AG09309 (cell line): ENCODE measurements at regions not wholly inside any gene's neighbourhood (a gene's known extent, or its start where the extent isn't known, plus 50 kb on each side); places are given as distances from the start of the nearest gene placed in this dataset.

Experiments
- DNase-seq: peaks from one replicate; pipeline ENCODE4 v3.0.0-alpha.2; 2010; ENCODE audit warnings: low read depth
- H3K4me3 ChIP-seq: 2 replicates; pipeline ENCODE4 v1.5.1; 2011; ENCODE audit warnings: mild to moderate bottlenecking, low read depth, low read length, moderate library complexity; ENCODE audit not compliant: control insufficient read depth
- CTCF ChIP-seq: IDR thresholded peaks from 2 replicates; pipeline ENCODE4 v1.5.1; 2011; ENCODE audit warnings: mild to moderate bottlenecking, low read depth, low read length, inconsistent platforms; ENCODE audit not compliant: insufficient read depth, control insufficient read depth; ENCODE audit errors: missing control alignments

- TF ChIP-seq CTCF, result no peak
- no peak overlapping the region for H3K4me3 ChIP-seq
- no peak for DNase-seq
Measured at GRCh38 chr18:67192535-67192934, 324.0 kb downstream of the DSEL start.

GRCh38 chr18:67183398-67183797 is 333.1 kb downstream of the DSEL start:
- H3K4me3 ChIP-seq, result no peak overlapping the region
- no peak for TF ChIP-seq CTCF
- DNase-seq, result no peak

GRCh38 chr18:67179726-67180125 is 336.8 kb downstream of the DSEL start:
- no peak for TF ChIP-seq CTCF
- H3K4me3 ChIP-seq, result no peak overlapping the region
- DNase-seq, result no peak

GRCh38 chr18:67159662-67160061 is 356.9 kb downstream of the DSEL start:
- DNase-seq, result no peak
- no peak for TF ChIP-seq CTCF
- no peak overlapping the region for H3K4me3 ChIP-seq

- TF ChIP-seq CTCF, result no peak
- no peak for DNase-seq
- H3K4me3 ChIP-seq, result no peak overlapping the region
Measured at GRCh38 chr18:67154979-67155378, 361.5 kb downstream of the DSEL start.

- no peak for TF ChIP-seq CTCF
- no peak overlapping the region for H3K4me3 ChIP-seq
- DNase-seq, result no peak
Measured at GRCh38 chr18:67151366-67151765, 365.2 kb downstream of the DSEL start.
